Mucosa of stomach (tissue), 1 donor: ENCODE measurements at regions not wholly inside any gene's neighbourhood (a gene's known extent, or its start where the extent isn't known, plus 50 kb on each side); places are given as distances from the start of the nearest gene placed in this dataset.

Source experiments
- H3K27me3 ChIP-seq: one replicate; pipeline ENCODE4 v1.7.0; 2013; ENCODE audit warnings: mild to moderate bottlenecking, low read length; ENCODE audit not compliant: control insufficient read depth, insufficient read depth
- H3K36me3 ChIP-seq: one replicate; pipeline ENCODE4 v1.7.0; 2013; ENCODE audit warnings: low read length; ENCODE audit not compliant: control insufficient read depth, insufficient read depth
- H3K4me1 ChIP-seq: one replicate; pipeline ENCODE4 v1.7.0; 2013; ENCODE audit warnings: mild to moderate bottlenecking, low read length; ENCODE audit not compliant: control insufficient read depth, insufficient read depth
- H3K4me3 ChIP-seq: one replicate; pipeline ENCODE4 v1.7.0; 2013; ENCODE audit warnings: low read length
- H3K9ac ChIP-seq: one replicate; pipeline ENCODE4 v1.7.0; 2013; ENCODE audit warnings: mild to moderate bottlenecking, low read length, moderate library complexity
- H3K9me3 ChIP-seq: one replicate; pipeline ENCODE4 v1.7.0; 2013; ENCODE audit warnings: mild to moderate bottlenecking, low read length, moderate library complexity; ENCODE audit not compliant: control insufficient read depth
- donor health status: Pancreatic carcinoma.

GRCh38 chr4:26124753-26125321, 196.0 kb upstream of the RBPJ start:
- Histone ChIP-seq H3K9me3 (no peaks in the 10 kb centered on the region), H3K4me3 (no peak overlapping the region), H3K36me3 (no peaks in the 10 kb centered on the region), H3K27me3 (no peaks in the 10 kb centered on the region), H3K9ac (no peak overlapping the region), H3K4me1 (peaks cover 14% of the 10 kb centered on the region)

- H3K4me3 ChIP-seq, result no peak overlapping the region
Measured at GRCh38 chr4:26126143-26126718, 194.6 kb upstream of the RBPJ start.

GRCh38 chr4:26126994-26127393, 193.8 kb upstream of the RBPJ start:
- Histone ChIP-seq H3K27me3 (no peaks in the 10 kb centered on the region), H3K36me3 (no peaks in the 10 kb centered on the region), H3K4me3 (no peak overlapping the region), H3K9ac (no peak overlapping the region), H3K9me3 (no peaks in the 10 kb centered on the region), H3K4me1 (peaks cover 4% of the 10 kb centered on the region)

More at GRCh38 chr4:26126143-26126718, 194.6 kb upstream of the RBPJ start:
- H3K27me3 ChIP-seq, result no peaks in the 10 kb centered on the region
- H3K9ac ChIP-seq, result no peak overlapping the region
- H3K36me3 ChIP-seq, result no peaks in the 10 kb centered on the region
- peaks cover 4% of the 10 kb centered on the region for H3K4me1 ChIP-seq
- no peaks in the 10 kb centered on the region for H3K9me3 ChIP-seq

- peaks cover 4% of the 10 kb centered on the region for H3K4me1 ChIP-seq
- H3K9me3 ChIP-seq, result no peaks in the 10 kb centered on the region
- H3K9ac ChIP-seq, result no peak overlapping the region
- no peaks in the 10 kb centered on the region for H3K27me3 ChIP-seq
- H3K36me3 ChIP-seq, result no peaks in the 10 kb centered on the region
- H3K4me3 ChIP-seq, result no peak overlapping the region
Measured at GRCh38 chr4:26127851-26128337, 192.9 kb upstream of the RBPJ start.

- H3K4me1 ChIP-seq, result peaks cover under 1% of the 10 kb centered on the region
- H3K27me3 ChIP-seq, result no peaks in the 10 kb centered on the region
- no peak overlapping the region for H3K4me3 ChIP-seq
- H3K36me3 ChIP-seq, result no peaks in the 10 kb centered on the region
- no peak overlapping the region for H3K9ac ChIP-seq
- H3K9me3 ChIP-seq, result no peaks in the 10 kb centered on the region
Measured at GRCh38 chr4:26130173-26130572, 190.6 kb upstream of the RBPJ start.

- Histone ChIP-seq H3K36me3 (no peaks in the 10 kb centered on the region), H3K9ac (no peak overlapping the region), H3K27me3 (no peaks in the 10 kb centered on the region), H3K4me3 (no peak overlapping the region), H3K4me1 (no peaks in the 10 kb centered on the region), H3K9me3 (no peaks in the 10 kb centered on the region)
Measured at GRCh38 chr4:26130841-26131432, 189.9 kb upstream of the RBPJ start.

- Histone ChIP-seq H3K4me1 (no peaks in the 10 kb centered on the region), H3K36me3 (no peaks in the 10 kb centered on the region), H3K9me3 (no peaks in the 10 kb centered on the region), H3K4me3 (no peak overlapping the region), H3K27me3 (no peaks in the 10 kb centered on the region), H3K9ac (no peak overlapping the region)
Measured at GRCh38 chr4:26131711-26132110, 189.1 kb upstream of the RBPJ start.

- Histone ChIP-seq H3K4me1 (no peaks in the 10 kb centered on the region), H3K9ac (no peak overlapping the region), H3K27me3 (no peaks in the 10 kb centered on the region), H3K9me3 (no peaks in the 10 kb centered on the region), H3K36me3 (no peaks in the 10 kb centered on the region), H3K4me3 (no peak overlapping the region)
Measured at GRCh38 chr4:26132858-26133257, 188.0 kb upstream of the RBPJ start.

GRCh38 chr4:26133840-26134239, 187.0 kb upstream of the RBPJ start:
- Histone ChIP-seq H3K9me3 (no peaks in the 10 kb centered on the region), H3K27me3 (no peaks in the 10 kb centered on the region), H3K4me1 (no peaks in the 10 kb centered on the region), H3K4me3 (no peak overlapping the region), H3K9ac (no peak overlapping the region), H3K36me3 (no peaks in the 10 kb centered on the region)

- H3K4me1 ChIP-seq, result no peaks in the 10 kb centered on the region
- no peaks in the 10 kb centered on the region for H3K9me3 ChIP-seq
- no peaks in the 10 kb centered on the region for H3K36me3 ChIP-seq
- H3K4me3 ChIP-seq, result no peak overlapping the region
- H3K9ac ChIP-seq, result no peak overlapping the region
- no peaks in the 10 kb centered on the region for H3K27me3 ChIP-seq
Measured at GRCh38 chr4:26135331-26135730, 185.5 kb upstream of the RBPJ start.

- no peak overlapping the region for H3K9ac ChIP-seq
- H3K4me1 ChIP-seq, result peaks cover 9% of the 10 kb centered on the region
- H3K9me3 ChIP-seq, result no peaks in the 10 kb centered on the region
- H3K27me3 ChIP-seq, result no peaks in the 10 kb centered on the region
- no peaks in the 10 kb centered on the region for H3K36me3 ChIP-seq
- H3K4me3 ChIP-seq, result no peak overlapping the region
Measured at GRCh38 chr4:26136615-26137014, 184.2 kb upstream of the RBPJ start.

- Histone ChIP-seq H3K4me3 (no peak overlapping the region), H3K4me1 (peaks cover 11% of the 10 kb centered on the region), H3K36me3 (no peaks in the 10 kb centered on the region), H3K27me3 (no peaks in the 10 kb centered on the region), H3K9me3 (no peaks in the 10 kb centered on the region), H3K9ac (no peak overlapping the region)
Measured at GRCh38 chr4:26137288-26137687, 183.5 kb upstream of the RBPJ start.
